MM.1S (cell line): ENCODE measurements at regions not wholly inside any gene's neighbourhood (a gene's known extent, or its start where the extent isn't known, plus 50 kb on each side); places are given as distances from the start of the nearest gene placed in this dataset.

Experiments
- DNase-seq: peaks from one replicate; pipeline ENCODE4 v3.0.0-alpha.2; 2015
- H2AFZ ChIP-seq: fragments of 300-600 bp; sonication (generic); 2 replicates; pipeline ENCODE4 v1.6.0; 2016; ENCODE audit warnings: antibody characterized with exemption, low read length
- H3F3A ChIP-seq: fragments of 300-600 bp; sonication (generic); 2 replicates; pipeline ENCODE4 v1.6.1; 2016; ENCODE audit warnings: mild to moderate bottlenecking, antibody characterized with exemption, low read length, moderate library complexity, mixed read lengths; ENCODE audit not compliant: insufficient read depth
- H3K27ac ChIP-seq: fragments of 300-600 bp; sonication (generic); 2 replicates; pipeline ENCODE4 v1.5.1; 2016; ENCODE audit warnings: mild to moderate bottlenecking, low read length
- H3K27me3 ChIP-seq: fragments of 300-600 bp; sonication (generic); replicated peaks from 2 replicates; pipeline ENCODE4 v1.6.0; 2016; ENCODE audit warnings: low read length; ENCODE audit not compliant: insufficient read depth
- H3K36me3 ChIP-seq: fragments of 300-600 bp; sonication (generic); replicated peaks from 2 replicates; pipeline ENCODE4 v1.6.1; 2016; ENCODE audit warnings: mild to moderate bottlenecking, low read length, mixed read lengths; ENCODE audit not compliant: insufficient read depth
- H3K4me1 ChIP-seq: fragments of 300-600 bp; sonication (generic); 2 replicates; pipeline ENCODE4 v1.6.1; 2016; ENCODE audit warnings: low read length, mixed read lengths
- H3K4me2 ChIP-seq: fragments of 300-600 bp; sonication (generic); 2 replicates; pipeline ENCODE4 v1.6.0; 2016; ENCODE audit warnings: low read depth, low read length
- H3K4me3 ChIP-seq: fragments of 300-600 bp; sonication (generic); 2 replicates; pipeline ENCODE4 v1.5.1; 2016; ENCODE audit warnings: low read length, mixed read lengths
- H3K79me2 ChIP-seq: fragments of 300-600 bp; sonication (generic); 2 replicates; pipeline ENCODE4 v1.6.1; 2016; ENCODE audit warnings: mixed run types, low read length, mixed read lengths
- H3K9ac ChIP-seq: fragments of 300-600 bp; sonication (generic); 2 replicates; pipeline ENCODE4 v1.6.1; 2016; ENCODE audit warnings: low read length, mixed read lengths
- H3K9me2 ChIP-seq: fragments of 300-600 bp; sonication (generic); replicated peaks from 2 replicates; pipeline ENCODE4 v1.6.1; 2016; ENCODE audit warnings: mild to moderate bottlenecking, low read length, mixed read lengths; ENCODE audit not compliant: insufficient read depth
- H3K9me3 ChIP-seq: fragments of 300-600 bp; sonication (generic); replicated peaks from 2 replicates; pipeline ENCODE4 v1.6.1; 2016; ENCODE audit warnings: mild to moderate bottlenecking, low read length, mixed read lengths; ENCODE audit not compliant: insufficient read depth
- H4K20me1 ChIP-seq: fragments of 300-600 bp; sonication (generic); 2 replicates; pipeline ENCODE4 v1.6.1; 2016; ENCODE audit warnings: mild to moderate bottlenecking, low read length, moderate library complexity, mixed read lengths; ENCODE audit not compliant: insufficient read depth
- EZH2 ChIP-seq: fragments of 300-600 bp; sonication (generic); optimal IDR thresholded peaks from 2 replicates; pipeline ENCODE3; 2017; ENCODE audit warnings: low read depth, mild to moderate bottlenecking, antibody characterized with exemption, low read length, mixed read lengths
- EZH2phosphoT487 ChIP-seq: fragments of 300-600 bp; sonication (generic); IDR thresholded peaks from 2 replicates; pipeline ENCODE4 v1.6.1; 2018; ENCODE audit warnings: antibody characterized with exemption, low read length
- TF ChIP-seq, protein P1 (sequence below): fragments of 300-600 bp; sonication (generic); IDR thresholded peaks from 2 replicates; pipeline ENCODE4 v1.5.1; 2016; ENCODE audit warnings: antibody characterized with exemption, low read length, mixed read lengths

DNA sequence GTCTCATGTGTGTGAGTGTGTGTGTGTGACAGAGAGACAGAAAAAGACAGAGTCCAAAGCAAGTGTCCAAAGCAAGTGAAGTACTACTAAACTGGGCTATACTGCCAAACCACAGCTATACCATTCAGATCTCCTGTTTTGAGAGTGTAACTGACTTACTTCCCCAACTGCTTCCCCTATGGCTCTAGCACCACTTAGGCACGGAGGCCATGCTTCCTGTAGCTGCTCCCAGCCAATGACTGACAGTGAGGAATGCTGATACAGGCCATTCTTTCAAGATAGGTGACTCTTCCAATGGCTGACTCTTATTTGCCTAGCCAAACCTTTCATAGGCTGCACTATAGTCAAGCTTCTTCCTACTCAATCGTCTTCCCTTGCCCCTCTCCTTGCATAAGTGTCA, 393.2 kb downstream of the BCAT1 start:
- Histone ChIP-seq H3K4me3 (no peak overlapping the region), H3K79me2 (no peaks in the 10 kb centered on the region), H3K36me3 (no peaks in the 10 kb centered on the region), H3K4me1 (no peaks in the 10 kb centered on the region), H3K9me2 (no peaks in the 10 kb centered on the region), H3F3A (no peaks in the 10 kb centered on the region), H3K9ac (no peak overlapping the region), H3K9me3 (no peaks in the 10 kb centered on the region), H4K20me1 (no peaks in the 10 kb centered on the region), H2AFZ (no peak overlapping the region), H3K27me3 (no peaks in the 10 kb centered on the region), H3K4me2 (no peak overlapping the region), H3K27ac (no peak overlapping the region)
- TF ChIP-seq EZH2 (no peak), EZH2phosphoT487 (no peak)
- TF ChIP-seq, protein P1, sequence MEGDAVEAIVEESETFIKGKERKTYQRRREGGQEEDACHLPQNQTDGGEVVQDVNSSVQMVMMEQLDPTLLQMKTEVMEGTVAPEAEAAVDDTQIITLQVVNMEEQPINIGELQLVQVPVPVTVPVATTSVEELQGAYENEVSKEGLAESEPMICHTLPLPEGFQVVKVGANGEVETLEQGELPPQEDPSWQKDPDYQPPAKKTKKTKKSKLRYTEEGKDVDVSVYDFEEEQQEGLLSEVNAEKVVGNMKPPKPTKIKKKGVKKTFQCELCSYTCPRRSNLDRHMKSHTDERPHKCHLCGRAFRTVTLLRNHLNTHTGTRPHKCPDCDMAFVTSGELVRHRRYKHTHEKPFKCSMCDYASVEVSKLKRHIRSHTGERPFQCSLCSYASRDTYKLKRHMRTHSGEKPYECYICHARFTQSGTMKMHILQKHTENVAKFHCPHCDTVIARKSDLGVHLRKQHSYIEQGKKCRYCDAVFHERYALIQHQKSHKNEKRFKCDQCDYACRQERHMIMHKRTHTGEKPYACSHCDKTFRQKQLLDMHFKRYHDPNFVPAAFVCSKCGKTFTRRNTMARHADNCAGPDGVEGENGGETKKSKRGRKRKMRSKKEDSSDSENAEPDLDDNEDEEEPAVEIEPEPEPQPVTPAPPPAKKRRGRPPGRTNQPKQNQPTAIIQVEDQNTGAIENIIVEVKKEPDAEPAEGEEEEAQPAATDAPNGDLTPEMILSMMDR = no peak
- DNase-seq = no peak

DNA sequence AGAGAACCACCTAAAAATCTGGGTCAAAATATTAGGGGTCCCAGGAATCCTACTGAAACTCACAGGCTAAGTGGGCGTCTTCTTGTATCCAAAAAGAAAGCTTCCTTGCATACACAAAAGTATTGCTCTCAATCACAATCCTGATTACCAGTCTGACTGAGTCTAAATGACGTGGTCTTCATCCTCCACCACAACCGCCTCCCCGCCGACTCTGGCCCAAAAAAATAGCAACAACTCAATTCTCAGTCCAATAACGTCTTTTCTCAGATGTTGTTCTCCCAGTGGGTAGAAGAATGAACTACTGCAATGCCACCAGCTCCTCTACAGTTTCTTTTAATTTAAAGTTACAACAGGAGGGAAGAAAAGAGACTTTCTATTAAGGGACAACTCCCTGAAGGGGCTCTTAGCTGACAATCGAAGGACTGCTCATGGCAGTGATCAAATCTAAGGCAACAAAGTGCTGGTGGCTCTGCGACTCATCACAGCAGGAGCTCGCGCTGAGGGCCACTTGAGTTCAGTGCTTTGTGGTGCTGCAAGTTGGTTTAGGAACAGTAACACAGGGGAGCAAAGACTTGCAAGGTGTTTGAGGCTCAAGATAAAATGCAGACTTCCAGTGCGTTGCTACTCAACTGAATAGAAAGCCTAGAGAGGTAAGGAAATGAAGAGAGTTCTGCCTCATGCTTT, 394.1 kb downstream of the BCAT1 start:
- H3K27ac ChIP-seq = no peak overlapping the region
- no peaks in the 10 kb centered on the region for H3K4me1 ChIP-seq
- no peak overlapping the region for H2AFZ ChIP-seq
- H3K79me2 ChIP-seq = no peaks in the 10 kb centered on the region
- H3K27me3 ChIP-seq = no peaks in the 10 kb centered on the region
- no peaks in the 10 kb centered on the region for H3F3A ChIP-seq
- H3K4me3 ChIP-seq = no peak overlapping the region
- no peak overlapping the region for H3K4me2 ChIP-seq
- H3K9me2 ChIP-seq = no peaks in the 10 kb centered on the region
- no peak for TF ChIP-seq EZH2
- TF ChIP-seq, protein P1 = no peak
- no peak for TF ChIP-seq EZH2phosphoT487
- no peak for DNase-seq
- H3K36me3 ChIP-seq = no peaks in the 10 kb centered on the region
- H3K9me3 ChIP-seq = no peaks in the 10 kb centered on the region
- no peaks in the 10 kb centered on the region for H4K20me1 ChIP-seq
- no peak overlapping the region for H3K9ac ChIP-seq

DNA sequence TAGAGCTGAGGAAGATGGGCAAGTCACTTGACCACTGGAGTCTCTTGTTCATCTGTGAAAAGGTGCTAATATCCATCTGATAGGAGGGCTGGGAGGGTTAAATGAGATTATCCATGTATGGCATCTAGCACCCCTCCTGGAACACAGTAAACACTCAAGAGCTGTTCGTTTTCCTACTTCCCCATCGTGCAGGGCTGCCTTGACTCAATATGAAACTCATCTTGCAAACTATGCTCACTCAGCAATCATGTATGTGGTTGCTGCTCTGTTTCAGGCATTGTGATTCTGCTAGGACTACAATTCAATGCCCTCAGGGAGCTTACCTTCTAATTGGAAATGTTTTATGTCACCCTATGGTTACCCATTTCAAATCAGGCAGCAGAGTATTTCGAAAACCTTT, 395.6 kb downstream of the BCAT1 start:
- no peaks in the 10 kb centered on the region for H3K9me2 ChIP-seq
- no peak overlapping the region for H3K4me3 ChIP-seq
- TF ChIP-seq EZH2 (no peak), EZH2phosphoT487 (no peak)
- TF ChIP-seq, protein P1 = no peak

More for the DNA sequence above, 395.6 kb downstream of the BCAT1 start:
- Histone ChIP-seq H3K9me3 (no peaks in the 10 kb centered on the region), H3K9ac (no peak overlapping the region), H3K27ac (no peak overlapping the region), H3K36me3 (no peaks in the 10 kb centered on the region), H3K4me2 (no peak overlapping the region), H3K27me3 (no peaks in the 10 kb centered on the region), H3F3A (no peaks in the 10 kb centered on the region), H4K20me1 (no peaks in the 10 kb centered on the region), H3K4me1 (no peaks in the 10 kb centered on the region), H3K79me2 (no peaks in the 10 kb centered on the region), H2AFZ (no peak overlapping the region)
- DNase-seq = no peak
